K562 (cell line): ENCODE measurements at regions not wholly inside any gene's neighbourhood (a gene's known extent, or its start where the extent isn't known, plus 50 kb on each side); places are given as distances from the start of the nearest gene placed in this dataset.

Experiments
- ATAC-seq: fragments of 200-7000 bp; cut with Tn5 transposase; 3 replicates; pipeline ENCODE4 v1.9.1; 2020; ENCODE audit warnings: moderate library complexity
- BruUV-seq: library from RNA; stranded (reverse); fragments of 400-500 nt; replicated peaks from 2 replicates; lab custom pipeline; 2021; lab: Mats Ljungman, UMichigan
- CTCF ChIA-PET: fragments of 300-600 bp; formaldehyde crosslinking; extraction: SDS; loops from one replicate; lab custom pipeline; 2021; ENCODE audit warnings: low intra/inter-chr PET ratio; lab: Yijun Ruan, JAX
- POLR2A ChIA-PET: fragments of 300-600, 350-650 bp; sonication (Branson Sonifier 250); formaldehyde crosslinking; extraction: SDS; loops from one replicate; lab custom pipeline; 2021; ENCODE audit warnings: antibody characterized with exemption, inconsistent platforms; lab: Yijun Ruan, JAX
- DNase-seq, 4 experiments: peaks; one replicate each; pipeline versions ENCODE4 v3.0.0 to v3.0.0-alpha.2; 2011 to 2018; ENCODE audit warnings: low spot score in 3 of 4, mixed read lengths in 3 of 4; ENCODE audit errors: extremely low read depth in 1 of 4
- FAIRE-seq: peaks from 2 replicates; lab custom pipeline; 2011; peaks lifted over from hg19 to GRCh38; lab: Jason Lieb, UNC
- H2AFZ ChIP-seq: 2 replicates; pipeline ENCODE4 v1.6.0; 2011; ENCODE audit warnings: low read depth, low read length, control low read depth, inconsistent platforms
- H3K27ac ChIP-seq: fragments of 200-600 bp; 3 replicates; pipeline ENCODE4 v1.8.0; 2011; ENCODE audit warnings: low read depth, mild to moderate bottlenecking, control low read depth, inconsistent platforms, low read length, moderate library complexity, mixed read lengths; ENCODE audit errors: extremely low read depth
- H3K27me3 ChIP-seq, 2 experiments: fragments of 300-600 bp in 1 of 2; 2 replicates in 1 of 2; 3 replicates in 1 of 2; pipeline versions ENCODE4 v1.6.0 to v1.8.0; 2011; ENCODE audit warnings: inconsistent platforms in 2 of 2, low read length in 2 of 2, mild to moderate bottlenecking in 1 of 2, mixed read lengths in 1 of 2, moderate library complexity in 1 of 2; ENCODE audit not compliant: control insufficient read depth in 2 of 2, insufficient read depth in 2 of 2
- H3K36me3 ChIP-seq: fragments of 300-600 bp; 3 replicates; pipeline ENCODE4 v1.8.0; 2011; ENCODE audit warnings: mild to moderate bottlenecking, low read length, inconsistent platforms; ENCODE audit not compliant: control insufficient read depth, insufficient read depth
- H3K4me1 ChIP-seq, 2 experiments: fragments of 200-600 bp in 1 of 2; replicated peaks in 1 of 2; 2 replicates in 1 of 2; 3 replicates in 1 of 2; pipeline versions ENCODE4 v1.5.1 to v1.8.0; 2011; ENCODE audit warnings: inconsistent platforms in 2 of 2, low read length in 2 of 2, mild to moderate bottlenecking in 1 of 2, mixed read lengths in 1 of 2, moderate library complexity in 1 of 2; ENCODE audit not compliant: control insufficient read depth in 2 of 2, insufficient read depth in 2 of 2
- H3K4me2 ChIP-seq: 2 replicates; pipeline ENCODE4 v1.6.1; 2011; ENCODE audit warnings: low read length, control low read depth, inconsistent platforms, mixed read lengths; ENCODE audit not compliant: insufficient read depth
- H3K4me3 ChIP-seq: fragments of 200-600 bp; sonication (generic), shearing (Covaris generic); 2 replicates; pipeline ENCODE4 v1.5.1; 2016; ENCODE audit warnings: control low read depth, inconsistent platforms
- H3K79me2 ChIP-seq: fragments of 200-600 bp; 3 replicates; pipeline ENCODE4 v1.8.0; 2011; ENCODE audit warnings: low read length, inconsistent platforms; ENCODE audit not compliant: control insufficient read depth, insufficient read depth
- H3K9ac ChIP-seq, 2 experiments: 2 replicates each; pipeline versions ENCODE4 v1.6.0 to v1.6.1; 2011; ENCODE audit warnings: low read depth in 2 of 2, low read length in 2 of 2, control low read depth in 1 of 2, inconsistent platforms in 1 of 2, mild to moderate bottlenecking in 1 of 2, mixed read lengths in 1 of 2; ENCODE audit not compliant: insufficient read depth in 1 of 2
- H3K9me1 ChIP-seq: one replicate; pipeline ENCODE4 v1.6.0; 2011; ENCODE audit warnings: inconsistent platforms, mild to moderate bottlenecking, low read length, moderate library complexity; ENCODE audit not compliant: control insufficient read depth, insufficient read depth
- H3K9me3 ChIP-seq: replicated peaks from 2 replicates; pipeline ENCODE4 v1.5.1; 2011; ENCODE audit warnings: low read depth, low read length, inconsistent platforms; ENCODE audit not compliant: control insufficient read depth, insufficient read depth
- H4K20me1 ChIP-seq: replicated peaks from 2 replicates; pipeline ENCODE4 v1.6.1; 2011; ENCODE audit warnings: low read length, inconsistent platforms, mixed read lengths; ENCODE audit not compliant: control insufficient read depth, insufficient read depth
- BMI1 ChIP-seq: fragments of 150-350 bp; IDR thresholded peaks from 2 replicates; pipeline ENCODE4 v1.6.1; 2014; ENCODE audit warnings: low read length
- CEBPB ChIP-seq: fragments of 450-650 bp; IDR thresholded peaks from 2 replicates; pipeline ENCODE4 v1.6.1; 2016; ENCODE audit warnings: missing genetic modification characterization, missing compliant biosample characterization
- CHD1 ChIP-seq: fragments of 200-600 bp; sonication (generic); IDR thresholded peaks from one replicate; pipeline ENCODE4 v1.6.1; 2012; ENCODE audit warnings: mild to moderate bottlenecking, moderate library complexity, low read length, inconsistent platforms
- ETV5 ChIP-seq: sonication (generic); formaldehyde crosslinking; IDR thresholded peaks from 2 replicates; pipeline ENCODE4 v1.4.0; 2020; ENCODE audit warnings: low read depth, mild to moderate bottlenecking, missing genetic modification reagents
- FOXA1 ChIP-seq: fragments of 450-650 bp; IDR thresholded peaks from 2 replicates; pipeline ENCODE4 v1.6.1; 2016; ENCODE audit warnings: mild to moderate bottlenecking, borderline replicate concordance
- FUS ChIP-seq: fragments of 200-400 bp; formaldehyde crosslinking; optimal IDR thresholded peaks from 2 replicates; pipeline ENCODE3; 2017; ENCODE audit warnings: low read depth, low read length
- HNRNPUL1 ChIP-seq: fragments of 200-400 bp; formaldehyde crosslinking; IDR thresholded peaks from 2 replicates; pipeline ENCODE4 v1.6.1; 2017; ENCODE audit warnings: low read length
- NCOA2 ChIP-seq, 2 experiments: fragments of 450-650 bp; IDR thresholded peaks; 2 replicates each; pipeline ENCODE4 v1.6.1; 2018; ENCODE audit warnings: mild to moderate bottlenecking in 2 of 2, moderate library complexity in 1 of 2; ENCODE audit not compliant: partially characterized antibody in 2 of 2
- PATZ1 ChIP-seq: fragments of 250-450 bp; sonication (Bioruptor Pico); IDR thresholded peaks from 2 replicates; pipeline ENCODE4 v1.5.0; 2020; ENCODE audit warnings: mild to moderate bottlenecking, borderline replicate concordance
- PHTF2 ChIP-seq: fragments of 250-450 bp; sonication (Bioruptor Pico); IDR thresholded peaks from 2 replicates; pipeline ENCODE4 v1.5.0; 2021; ENCODE audit warnings: mild to moderate bottlenecking
- RAD51 ChIP-seq: fragments of 450-650 bp; IDR thresholded peaks from 2 replicates; pipeline ENCODE4 v1.7.1; 2016; ENCODE audit warnings: low read depth, mild to moderate bottlenecking, borderline replicate concordance
- SETDB1 ChIP-seq: IDR thresholded peaks from one replicate; pipeline ENCODE4 v1.6.1; 2012; ENCODE audit warnings: low read length, control low read depth, inconsistent platforms
- ZNF12 ChIP-seq: sonication (generic); formaldehyde crosslinking; IDR thresholded peaks from 2 replicates; pipeline ENCODE4 v1.4.0; 2020; ENCODE audit warnings: mild to moderate bottlenecking, missing genetic modification reagents
- ZNF121 ChIP-seq: sonication (generic); formaldehyde crosslinking; conservative IDR thresholded peaks from 2 replicates; pipeline ENCODE4 v1.8.0; 2022; ENCODE audit warnings: missing genetic modification reagents
- ZNF668 ChIP-seq: fragments of 250-450 bp; sonication (Bioruptor Pico); IDR thresholded peaks from 2 replicates; pipeline ENCODE4 v1.8.0; 2022; ENCODE audit warnings: mild to moderate bottlenecking, inconsistent platforms
- WGBS: fragments of 100-300 bp; shearing (Covaris generic); methylation state at CpG from one replicate; pipeline ENCODE4 v1.1.6; 2016; ENCODE audit warnings: low coverage, mixed read lengths; ENCODE audit not compliant: insufficient coverage; ENCODE audit errors: missing lambda C conversion rate; 5-methylcytosine and 5-hydroxymethylcytosine counted together
- in situ Hi-C: fragments of 300-500 bp; cut with MboI; formaldehyde crosslinking; loops from 4 replicates; pipeline ENCODE4 v1.15.0; 2018; ENCODE audit warnings: inconsistent platforms, mixed read lengths
- intact Hi-C: fragments of 100-400 bp; cut with micrococcal nuclease; formaldehyde crosslinking; loops from 2 replicates; pipeline ENCODE4 v1.14.2; 2022
- TF ChIP-seq, protein P1 (sequence below), 2 experiments: fragments of 250-450 bp in 1 of 2; fragments of 450-650 bp in 1 of 2; sonication (Bioruptor Pico) in 1 of 2; IDR thresholded peaks; 2 replicates each; pipeline versions ENCODE4 v1.6.1 to v1.8.0; 2016 to 2021; ENCODE audit warnings: mild to moderate bottlenecking in 2 of 2, moderate library complexity in 2 of 2, missing compliant biosample characterization in 1 of 2, missing genetic modification characterization in 1 of 2

DNA sequence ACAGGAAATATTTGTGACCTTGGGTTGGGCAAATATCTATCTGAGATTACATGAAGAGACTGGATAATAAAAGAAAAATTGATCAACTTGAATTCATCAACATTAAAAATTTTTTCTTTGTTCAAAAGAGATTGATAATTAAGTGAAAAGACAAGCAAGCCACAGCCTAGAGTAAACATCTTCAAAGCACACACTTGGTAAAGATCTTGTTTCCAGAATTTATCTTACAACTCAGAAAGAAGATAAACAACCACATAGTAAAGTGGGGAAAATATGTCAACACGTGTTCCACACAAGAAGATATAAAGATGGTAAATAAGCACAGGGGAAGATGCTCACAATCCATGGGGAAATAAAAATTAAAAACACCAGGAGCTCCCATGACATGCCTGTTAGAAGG lies 195.9 kb downstream of the SOX11 start (continued):
- TF ChIP-seq ZNF668 (CRISPR knock-in tag) (no peak), RAD51 (no peak), PHTF2 (CRISPR knock-in tag) (no peak)

- Histone ChIP-seq H3K36me3 (no peaks in the 10 kb centered on the region), H3K27ac (no peak overlapping the region), H3K27me3 (no peaks in the 10 kb centered on the region), H3K79me2 (no peaks in the 10 kb centered on the region), H3K9me3 (no peaks in the 10 kb centered on the region), H4K20me1 (no peaks in the 10 kb centered on the region), H3K9ac (no peak overlapping the region), H3K4me2 (no peak overlapping the region), H2AFZ (no peak overlapping the region), H3K4me3 (no peak overlapping the region), H3K4me1 (no peaks in the 10 kb centered on the region), H3K9me1 (no peaks in the 10 kb centered on the region)
- ChIA-PET POLR2A (no interaction called here), CTCF (no interaction called here)
- FAIRE-seq: no peak
- intact Hi-C loops (no loop called here), in situ Hi-C loops (no loop called here)
- DNase-seq: no peak
- no TSS peak for BruUV-seq
- ATAC-seq: no peak
- no peak for TF ChIP-seq CHD1
- TF ChIP-seq ZNF121: no peak
- no peak for TF ChIP-seq FOXA1
- no peak for TF ChIP-seq HNRNPUL1
- TF ChIP-seq, protein P1, sequence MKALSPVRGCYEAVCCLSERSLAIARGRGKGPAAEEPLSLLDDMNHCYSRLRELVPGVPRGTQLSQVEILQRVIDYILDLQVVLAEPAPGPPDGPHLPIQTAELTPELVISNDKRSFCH (CRISPR knock-in tag; IDR thresholded peaks at IDR 0.05): no peak
- TF ChIP-seq, protein P1 (tag; IDR thresholded peaks at IDR 0.05): no peak
- TF ChIP-seq PATZ1 (CRISPR knock-in tag): no peak
- no peak for TF ChIP-seq FUS
- no peak for TF ChIP-seq ZNF12 (CRISPR knock-in tag)
- no peak for TF ChIP-seq ETV5
- TF ChIP-seq SETDB1: no peak
- no peak for TF ChIP-seq CEBPB
- no peak for TF ChIP-seq BMI1
- TF ChIP-seq NCOA2 (IDR thresholded peaks at IDR 0.05; ENCODE audit: partially characterized antibody in 2 of 2): no peak
- WGBS: 0% methylated on average over 5 of the region's 5 CpGs
Measured at GRCh38 chr2:5889519-5889918, 197.3 kb downstream of the SOX11 start.
